Lung microvascular endothelial cell (primary cell): ENCODE measurements at regions not wholly inside any gene's neighbourhood (a gene's known extent, or its start where the extent isn't known, plus 50 kb on each side); places are given as distances from the start of the nearest gene placed in this dataset.
"Not testable (repeated sequence)": the region's sequence is repeated elsewhere in the genome, so short reads cannot be mapped to it uniquely, and the experiment has no call there.

Experiments used
- DNase-seq, 2 donors: peaks; one replicate each; pipeline versions ENCODE4 v3.0.0 to v3.0.0-alpha.2; 2010; ENCODE audit warnings: low read depth in 2 of 2

- DNase-seq, result no peak
Measured at GRCh38 chr7:98771941-98772603, 97.7 kb downstream of the TMEM130 start.

GRCh38 chr7:98774884-98775283 lies 94.9 kb downstream of the TMEM130 start:
- DNase-seq, result no peak

DNA sequence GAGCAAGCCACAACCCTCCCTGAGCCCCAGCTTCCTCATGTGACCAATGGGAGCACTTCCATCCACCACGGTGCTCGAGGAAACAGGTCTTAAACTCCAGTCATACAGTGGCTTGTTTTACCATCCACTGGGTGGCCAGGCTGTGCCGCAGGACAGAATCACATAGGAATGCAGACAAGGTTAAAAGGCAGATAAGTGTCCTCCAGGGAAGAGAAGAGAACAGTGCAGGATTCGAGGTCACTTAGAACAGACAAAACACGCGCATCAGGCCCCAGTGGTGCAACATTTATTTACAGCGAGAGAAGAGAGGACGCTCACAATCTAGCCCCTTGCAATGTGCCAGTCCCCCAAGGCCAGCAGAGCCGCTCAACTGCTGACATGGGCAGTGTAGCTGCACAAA lies 92.8 kb downstream of the TMEM130 start:
- DNase-seq, result no peak

GRCh38 chr7:98778421-98778820 lies 91.4 kb downstream of the TMEM130 start:
- no peak for DNase-seq

GRCh38 chr7:98779800-98780587 lies 89.8 kb downstream of the TMEM130 start:
- DNase-seq, result no peak

GRCh38 chr7:98784216-98784785 lies 85.5 kb downstream of the TMEM130 start:
- no peak for DNase-seq

GRCh38 chr7:98785929-98786571 lies 83.8 kb downstream of the TMEM130 start:
- DNase-seq, result no peak

GRCh38 chr7:98788966-98789365 lies 80.8 kb downstream of the TMEM130 start:
- DNase-seq, result no peak

DNA sequence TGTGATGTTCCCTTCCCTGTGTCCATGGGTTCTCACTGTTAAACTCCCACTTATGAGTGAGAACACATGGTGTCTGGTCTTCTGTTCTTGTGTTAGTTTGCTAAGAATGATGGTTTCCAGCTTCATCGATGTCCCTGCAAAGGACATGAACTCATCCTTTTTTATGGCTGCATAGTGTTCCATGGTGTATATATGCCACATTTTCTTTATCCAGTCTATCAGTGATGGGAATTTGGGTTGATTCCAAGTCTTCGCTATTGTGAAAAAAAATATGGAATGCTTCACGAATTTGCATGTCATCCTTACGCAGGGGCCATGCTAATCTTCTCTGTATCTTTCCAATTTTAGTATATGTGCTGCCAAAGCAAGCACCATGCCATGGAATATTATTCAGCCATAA lies 75.4 kb downstream of the TMEM130 start:
- DNase-seq, result not testable (repeated sequence)

GRCh38 chr7:98795741-98796493 lies 73.9 kb downstream of the TMEM130 start:
- no peak for DNase-seq
